Stimulated activated naive CD8-positive, alpha-beta T cell treated with anti-CD3 and anti-CD28 coated beads, Interleukin-15, Interleukin-2, amounts not matched to agents 100 U/mL and 50 U/mL, for 24 hours (primary cell): ENCODE measurements at regions not wholly inside any gene's neighbourhood (a gene's known extent, or its start where the extent isn't known, plus 50 kb on each side); places are given as distances from the start of the nearest gene placed in this dataset.

Experiments used
- ATAC-seq: fragments of 150-1000 bp; cut with Tn5 transposase; one replicate; pipeline ENCODE4 v1.10.0; 2021
- DNase-seq: peaks from one replicate; pipeline ENCODE4 v3.0.0; 2021

DNA sequence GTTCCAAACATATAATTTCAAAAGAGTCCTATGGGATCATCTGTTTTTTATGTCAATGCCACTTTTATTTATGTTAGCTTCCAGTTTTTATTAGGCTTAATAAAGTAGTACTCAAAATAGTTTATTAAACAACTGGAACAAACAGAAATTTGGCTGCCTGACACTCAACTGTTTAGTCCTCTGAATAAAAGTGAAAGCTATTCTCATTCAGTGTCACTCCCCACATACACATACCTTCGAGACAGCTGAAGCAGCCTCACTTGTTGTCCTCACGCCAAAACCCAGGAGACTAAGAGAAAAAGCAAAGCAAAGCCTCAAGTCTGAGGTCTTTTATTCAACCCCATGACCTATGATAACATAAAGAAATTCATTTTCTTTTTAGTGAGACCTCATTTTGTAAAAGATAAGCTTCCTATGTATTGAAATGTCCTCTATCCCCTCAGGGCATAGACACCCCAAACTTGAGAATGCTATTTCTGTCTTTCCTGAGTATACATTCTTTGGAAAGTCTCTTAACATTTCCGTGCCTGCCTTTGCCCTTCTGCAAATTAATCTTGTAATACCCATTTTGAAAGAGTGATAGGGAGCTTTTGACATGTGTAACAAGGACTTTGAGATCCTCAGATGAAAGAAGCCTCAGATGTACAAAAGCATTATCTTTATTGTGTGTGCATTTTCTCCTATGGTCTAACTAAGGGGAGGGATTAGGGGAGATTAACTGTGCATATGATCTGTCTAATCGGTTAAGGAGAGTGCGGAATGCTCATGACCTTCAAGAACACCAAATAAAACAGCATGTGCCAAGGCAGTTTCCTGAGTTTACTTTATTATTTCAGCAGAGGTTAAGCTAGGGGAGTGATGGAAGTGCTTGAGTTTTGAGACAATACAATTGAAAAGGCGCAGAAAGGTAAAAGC is 1523.7 kb upstream of the PIK3C3 start:
- ATAC-seq, result no peak
- DNase-seq, result no peak

DNA sequence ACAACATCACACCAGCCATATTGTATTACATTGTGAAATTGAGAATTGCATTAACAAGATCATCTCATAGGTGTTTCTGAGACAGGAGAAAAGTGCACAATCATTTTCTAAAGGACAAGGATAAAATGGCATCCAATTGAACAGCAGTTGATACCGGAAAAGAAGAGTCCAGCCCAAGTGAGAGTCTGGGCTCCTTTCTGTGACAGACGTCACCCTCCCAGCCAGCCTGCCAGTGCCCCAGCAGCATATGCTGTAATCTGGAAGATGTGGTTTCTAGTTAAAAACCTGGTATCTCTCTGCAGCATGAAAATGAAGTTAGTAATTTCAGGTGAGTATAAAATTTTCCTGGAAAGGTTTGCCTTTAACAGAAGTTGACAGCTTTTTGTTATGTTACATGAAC is 1531.7 kb upstream of the PIK3C3 start:
- ATAC-seq, result no peak
- no peak for DNase-seq

- no peak for DNase-seq
- ATAC-seq, result no peak
Observed at GRCh38 chr18:40420675-40421074, 1534.4 kb upstream of the PIK3C3 start.

GRCh38 chr18:40417501-40417900 is 1537.5 kb upstream of the PIK3C3 start:
- ATAC-seq (no peak), DNase-seq (no peak)

- no peak for ATAC-seq
Observed at GRCh38 chr18:40415821-40416220, 1539.2 kb upstream of the PIK3C3 start.

DNA sequence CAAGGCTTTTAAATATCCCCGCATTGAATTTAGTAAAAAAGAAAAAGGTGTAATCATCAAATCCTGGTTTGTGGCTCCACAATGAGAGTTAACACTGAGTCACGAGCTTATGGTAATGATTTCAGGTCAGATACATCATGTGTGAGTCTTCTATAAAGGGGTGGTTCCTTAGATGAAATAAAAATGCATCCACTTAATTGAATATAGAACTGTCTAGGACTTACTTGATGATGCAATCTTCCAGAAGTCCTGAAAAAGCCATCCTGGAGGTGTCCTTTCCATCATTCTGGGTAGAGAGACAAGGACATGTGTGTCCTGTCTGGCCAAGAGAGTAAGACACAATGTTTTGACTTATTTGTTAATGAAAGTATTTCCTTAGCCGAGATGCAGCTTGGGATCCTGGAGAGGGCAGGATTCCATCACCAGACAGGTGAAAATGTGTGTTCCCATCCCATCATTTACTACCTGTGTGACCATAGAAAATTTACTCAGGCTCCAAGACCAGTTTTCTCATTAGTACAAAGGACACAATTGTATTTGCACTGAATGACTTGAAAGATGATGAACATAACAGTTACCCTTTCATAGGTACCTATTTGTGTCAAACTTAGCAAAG is 1539.8 kb upstream of the PIK3C3 start:
- ATAC-seq, result no peak
- DNase-seq, result no peak

More at GRCh38 chr18:40415821-40416220, 1539.2 kb upstream of the PIK3C3 start:
- no peak for DNase-seq

DNA sequence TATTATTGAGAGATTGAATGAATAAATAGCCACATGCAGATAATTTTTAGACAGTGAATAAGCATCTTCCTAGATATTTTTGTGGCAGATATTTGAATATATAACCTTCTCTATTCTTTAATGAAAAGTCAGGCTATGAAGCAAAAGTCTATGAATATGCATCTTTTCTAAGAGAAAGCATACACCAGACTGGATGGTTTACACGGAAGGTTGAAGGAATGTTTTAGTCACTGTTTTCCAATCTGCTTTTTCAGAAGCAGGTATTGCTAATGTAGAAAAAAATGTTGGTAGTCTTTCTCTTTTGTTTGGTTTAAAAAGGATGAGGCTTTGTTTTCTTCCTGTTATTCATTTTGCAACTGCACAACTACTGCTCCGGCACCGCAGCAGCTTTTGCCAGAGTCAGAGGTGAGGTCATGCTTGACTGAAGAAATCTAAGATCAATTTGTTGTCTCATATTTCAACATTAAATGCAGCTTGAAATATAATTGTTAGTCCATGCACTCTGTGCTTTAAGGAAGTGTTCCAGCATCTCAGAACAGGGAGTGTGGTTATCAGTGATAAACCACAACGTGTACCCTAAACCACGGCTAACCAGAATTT is 1540.8 kb upstream of the PIK3C3 start:
- DNase-seq (no peak), ATAC-seq (no peak)

DNA sequence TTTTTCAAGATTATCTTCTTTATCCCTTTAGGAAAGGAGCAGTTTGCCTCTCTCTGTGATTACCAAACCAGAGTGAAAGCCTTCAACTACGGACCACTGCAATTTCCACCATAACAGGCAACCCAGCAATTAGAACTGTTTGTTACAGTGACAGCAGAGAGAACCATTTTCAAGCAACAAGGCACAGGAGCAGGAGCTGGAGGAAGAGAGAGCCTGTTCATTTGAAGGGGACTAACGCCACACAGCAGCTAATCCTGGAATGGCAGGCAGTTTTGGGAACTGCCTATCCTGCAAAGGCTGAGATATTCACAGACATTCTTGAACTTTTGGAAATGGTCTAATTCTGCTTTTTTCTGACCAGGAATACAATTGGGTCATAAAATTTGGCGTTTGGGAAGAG is 1541.9 kb upstream of the PIK3C3 start:
- DNase-seq, result no peak
- ATAC-seq, result no peak

DNA sequence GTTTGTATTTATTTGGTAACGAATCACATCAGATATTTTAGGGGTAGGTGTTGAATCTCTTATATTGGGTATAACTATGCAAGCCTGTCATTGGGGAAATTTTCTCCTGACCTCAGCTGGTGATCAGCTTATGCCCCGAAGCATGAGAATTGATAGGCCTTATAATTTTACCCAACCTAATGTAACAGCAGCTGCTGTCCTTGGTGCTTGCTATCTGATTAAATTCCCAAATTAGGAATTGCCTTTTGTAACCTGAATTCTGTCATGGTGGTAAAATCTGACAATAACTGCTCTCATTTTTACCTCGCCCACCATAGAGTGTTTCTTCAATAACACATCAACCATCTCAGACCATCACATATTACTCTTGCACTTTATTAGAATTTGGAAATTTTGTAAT is 1542.6 kb upstream of the PIK3C3 start:
- DNase-seq (no peak), ATAC-seq (no peak)

- DNase-seq (no peak), ATAC-seq (no peak)
Observed at GRCh38 chr18:40407909-40408308, 1547.1 kb upstream of the PIK3C3 start.

DNA sequence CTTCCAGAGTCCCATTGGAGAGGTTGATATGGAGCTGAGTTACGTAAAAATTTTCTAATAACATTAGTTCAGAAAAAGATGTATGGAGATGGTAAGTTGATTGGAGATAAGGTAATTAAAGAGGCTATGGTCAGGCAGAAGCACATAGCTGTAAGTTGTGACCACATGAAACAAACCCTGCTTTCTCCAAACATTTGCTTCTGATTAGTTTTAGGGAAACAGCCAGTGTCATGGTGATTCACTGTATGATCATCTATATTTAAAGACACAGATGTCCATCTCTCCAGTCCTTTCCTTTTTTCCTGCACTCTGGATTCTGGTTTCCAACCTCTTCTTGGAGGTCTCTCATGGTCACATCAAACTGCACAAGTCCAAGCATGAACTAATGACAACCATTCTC is 1550.8 kb upstream of the PIK3C3 start:
- ATAC-seq, result no peak
- no peak for DNase-seq

DNA sequence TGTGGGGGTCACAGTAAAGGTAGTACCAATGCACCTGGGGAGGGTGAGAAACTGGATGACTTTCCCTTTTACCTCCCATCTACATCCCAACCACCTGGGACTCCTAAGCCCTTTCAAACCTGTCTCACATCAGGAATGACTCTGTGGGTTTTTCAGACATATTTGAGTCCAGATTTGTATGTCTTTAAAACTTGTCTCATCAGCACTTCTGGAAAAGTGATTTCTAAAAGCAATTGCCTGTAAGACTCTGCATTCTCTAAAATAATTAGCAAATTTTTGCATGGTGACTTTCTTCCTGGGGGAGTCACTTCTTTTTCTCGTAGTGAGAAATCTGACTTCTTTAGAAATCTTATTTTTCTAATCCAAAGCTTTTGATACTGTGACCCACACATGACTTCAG is 1553.0 kb upstream of the PIK3C3 start:
- no peak for ATAC-seq
- DNase-seq, result no peak

- DNase-seq (no peak), ATAC-seq (no peak)
Observed at GRCh38 chr18:40388121-40388520, 1566.9 kb upstream of the PIK3C3 start.

GRCh38 chr18:40387130-40387787 is 1567.8 kb upstream of the PIK3C3 start:
- ATAC-seq, result no peak
- no peak for DNase-seq

GRCh38 chr18:40382197-40382596 is 1572.8 kb upstream of the PIK3C3 start:
- no peak for DNase-seq
- no peak for ATAC-seq

- ATAC-seq, result no peak
- no peak for DNase-seq
Observed at GRCh38 chr18:40380686-40381439, 1574.2 kb upstream of the PIK3C3 start.

DNA sequence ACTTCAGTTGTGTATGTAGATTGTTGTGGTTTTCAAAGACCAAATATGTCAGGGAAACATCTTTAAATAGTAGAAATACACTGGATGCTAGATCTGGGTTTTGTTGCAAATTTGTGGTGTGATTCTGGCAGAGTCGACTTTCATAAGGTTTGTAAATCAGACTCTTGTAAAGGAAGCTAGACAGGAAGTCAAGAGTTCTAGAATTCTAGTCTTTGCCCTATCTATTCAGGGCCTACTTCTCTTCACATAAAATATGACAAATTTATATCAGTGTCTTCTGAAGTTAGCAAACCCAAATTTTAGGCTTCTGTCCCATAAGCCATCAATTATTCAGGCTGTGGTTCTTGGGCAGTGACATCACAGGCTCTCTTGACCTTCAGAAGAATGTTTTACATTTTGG is 1579.2 kb upstream of the PIK3C3 start:
- ATAC-seq, result no peak
- DNase-seq, result no peak

- ATAC-seq (no peak), DNase-seq (no peak)
Observed at GRCh38 chr18:40371673-40372072, 1583.4 kb upstream of the PIK3C3 start.

DNA sequence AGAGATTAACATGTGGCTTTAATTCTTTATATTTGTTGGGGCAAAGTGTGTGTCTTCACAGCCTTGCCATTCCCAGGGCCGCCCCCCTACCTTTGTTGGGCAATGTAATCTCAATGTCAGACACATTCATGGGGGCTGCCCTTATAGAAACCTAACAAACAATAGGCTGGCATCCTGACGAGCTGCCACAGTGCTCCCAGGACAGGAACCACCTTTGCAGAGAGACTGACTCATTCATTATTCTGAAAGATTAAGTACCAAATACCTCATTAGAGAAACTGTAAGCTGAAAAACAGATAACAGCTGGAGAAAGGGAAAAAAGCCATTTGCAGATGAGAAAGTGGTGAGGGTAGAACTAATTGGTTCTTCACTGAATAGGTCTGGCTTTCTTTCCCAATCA is 1587.5 kb upstream of the PIK3C3 start:
- DNase-seq, result no peak
- ATAC-seq, result no peak

GRCh38 chr18:40366521-40366920 is 1588.5 kb upstream of the PIK3C3 start:
- DNase-seq, result no peak
- no peak for ATAC-seq

- no peak for ATAC-seq
- no peak for DNase-seq
Observed at GRCh38 chr18:40365526-40365925, 1589.5 kb upstream of the PIK3C3 start.

- ATAC-seq, result no peak
- no peak for DNase-seq
Observed at GRCh38 chr18:40360558-40360957, 1594.5 kb upstream of the PIK3C3 start.
